HCT116 (cell line): ENCODE measurements at regions not wholly inside any gene's neighbourhood (a gene's known extent, or its start where the extent isn't known, plus 50 kb on each side); places are given as distances from the start of the nearest gene placed in this dataset.

Experiments used
- CEBPB ChIP-seq: IDR thresholded peaks from 2 replicates; pipeline ENCODE4 v1.6.1; 2012; ENCODE audit warnings: low read depth
- CTCF ChIP-seq, 3 experiments: fragments of 200-600 bp in 1 of 3; sonication (generic) in 1 of 3; IDR thresholded peaks in 2 of 3; conservative IDR thresholded peaks in 1 of 3; 2 replicates each; pipeline ENCODE4 v1.5.1; 2012 to 2017; ENCODE audit warnings: low read depth in 2 of 3, low read length in 2 of 3, antibody characterized with exemption in 1 of 3, borderline replicate concordance in 1 of 3, control low read depth in 1 of 3, mild to moderate bottlenecking in 1 of 3, mixed read lengths in 1 of 3, mixed run types in 1 of 3, moderate library complexity in 1 of 3; ENCODE audit not compliant: insufficient read depth in 1 of 3
- EZH2 ChIP-seq: fragments of 200-600 bp; sonication (generic); IDR thresholded peaks from 2 replicates; pipeline ENCODE4 v1.6.1; 2017; ENCODE audit warnings: antibody characterized with exemption, mixed run types
- EZH2phosphoT487 ChIP-seq: fragments of 200-600 bp; IDR thresholded peaks from 2 replicates; pipeline ENCODE4 v1.6.1; 2018; ENCODE audit warnings: antibody characterized with exemption, borderline replicate concordance
- MAX ChIP-seq: IDR thresholded peaks from 2 replicates; pipeline ENCODE4 v1.6.1; 2012
- POLR2A ChIP-seq: IDR thresholded peaks from 2 replicates; pipeline ENCODE4 v1.7.0; 2011; ENCODE audit warnings: borderline replicate concordance; ENCODE audit not compliant: insufficient read depth, insufficient read length; ENCODE audit errors: extremely low read depth
- REST ChIP-seq: IDR thresholded peaks from 2 replicates; pipeline ENCODE4 v1.6.1; 2012; ENCODE audit warnings: low read depth
- SIN3A ChIP-seq: IDR thresholded peaks from 2 replicates; pipeline ENCODE4 v1.6.1; 2012; ENCODE audit warnings: low read depth
- ZNF274 ChIP-seq: fragments of 200-500 bp; sonication (Bioruptor generic); IDR thresholded peaks from 2 replicates; pipeline ENCODE4 v1.6.1; 2014; ENCODE audit warnings: mild to moderate bottlenecking, low read depth, low read length, inconsistent platforms

GRCh38 chr20:54940522-54940921, 465.1 kb downstream of the DOK5 start:
- TF ChIP-seq CTCF (IDR thresholded peaks at IDR 0.05 in 2 of 3, conservative IDR thresholded peaks at IDR 0.05 in 1 of 3; ENCODE audit: borderline replicate concordance in 1 of 3, insufficient read depth in 1 of 3, low read depth in 2 of 3, low read length in 2 of 3): no peak
- TF ChIP-seq CEBPB: no peak
- no peak for TF ChIP-seq EZH2
- TF ChIP-seq REST: no peak
- no peak for TF ChIP-seq POLR2A
- TF ChIP-seq SIN3A: no peak
- TF ChIP-seq MAX: no peak
- TF ChIP-seq ZNF274: no peak
- TF ChIP-seq EZH2phosphoT487: no peak
